Endodermal cell (in vitro differentiated cells): ENCODE measurements at regions not wholly inside any gene's neighbourhood (a gene's known extent, or its start where the extent isn't known, plus 50 kb on each side); places are given as distances from the start of the nearest gene placed in this dataset.

Experiments used
- DNase-seq: peaks from one replicate; pipeline ENCODE4 v3.0.0-alpha.2; 2017
- H3K27ac ChIP-seq: 2 replicates; pipeline ENCODE4 v1.5.1; 2013; ENCODE audit warnings: mild to moderate bottlenecking, low read depth, low read length, moderate library complexity
- H3K27me3 ChIP-seq: 2 replicates; pipeline ENCODE4 v1.6.1; 2013; ENCODE audit warnings: mild to moderate bottlenecking, low read length, moderate library complexity; ENCODE audit not compliant: insufficient read depth, control insufficient read depth, poor library complexity, severe bottlenecking
- H3K36me3 ChIP-seq: 2 replicates; pipeline ENCODE4 v1.7.0; 2013; ENCODE audit warnings: mild to moderate bottlenecking, low read length, moderate library complexity; ENCODE audit not compliant: control insufficient read depth, insufficient read depth
- H3K4me1 ChIP-seq: one replicate; pipeline ENCODE4 v1.7.0; 2013; ENCODE audit warnings: low read length; ENCODE audit not compliant: control insufficient read depth, insufficient read depth
- H3K4me3 ChIP-seq: 2 replicates; pipeline ENCODE4 v1.5.1; 2013; ENCODE audit warnings: mild to moderate bottlenecking, low read length, moderate library complexity
- H3K9ac ChIP-seq: 2 replicates; pipeline ENCODE4 v1.6.1; 2013; ENCODE audit warnings: mild to moderate bottlenecking, low read length, moderate library complexity; ENCODE audit not compliant: poor library complexity, severe bottlenecking; ENCODE audit errors: extremely low read depth
- H3K9me3 ChIP-seq: 2 replicates; pipeline ENCODE4 v1.6.1; 2013; ENCODE audit warnings: mild to moderate bottlenecking, low read length, moderate library complexity; ENCODE audit not compliant: control insufficient read depth
- H3K27ac Mint-ChIP-seq: 2 replicates; pipeline ENCODE4 v1.8.0; 2020; ENCODE audit warnings: mixed read lengths
- H3K27me3 Mint-ChIP-seq: 2 replicates; pipeline ENCODE4 v1.8.0; 2021; ENCODE audit warnings: mild to moderate bottlenecking, mixed read lengths; ENCODE audit not compliant: insufficient read depth
- H3K36me3 Mint-ChIP-seq: 2 replicates; pipeline ENCODE4 v1.8.0; 2020; ENCODE audit warnings: low read depth, mixed read lengths
- H3K4me1 Mint-ChIP-seq: 2 replicates; pipeline ENCODE4 v1.8.0; 2020; ENCODE audit warnings: mixed read lengths
- H3K4me3 Mint-ChIP-seq: 2 replicates; pipeline ENCODE4 v1.8.0; 2020; ENCODE audit warnings: mild to moderate bottlenecking, moderate library complexity, mixed read lengths
- H3K9me3 Mint-ChIP-seq: 2 replicates; pipeline ENCODE4 v1.8.0; 2020; ENCODE audit warnings: mild to moderate bottlenecking, mixed read lengths
- WGBS, 2 experiments: methylation state at CpG; one replicate each; pipeline versions ENCODE4 v1.1.5 to v1.1.7; 2013; ENCODE audit warnings: missing lambda C conversion rate in 2 of 2, mixed read lengths in 1 of 2; ENCODE audit not compliant: insufficient coverage in 1 of 2, insufficient read length in 1 of 2; 5-methylcytosine and 5-hydroxymethylcytosine counted together
- TF ChIP-seq, protein P1 (sequence below): fragments of 200-600 bp; sonication (generic); conservative IDR thresholded peaks from 2 replicates; pipeline ENCODE4 v1.5.0; 2021; ENCODE audit warnings: antibody characterized with exemption, mild to moderate bottlenecking

DNA sequence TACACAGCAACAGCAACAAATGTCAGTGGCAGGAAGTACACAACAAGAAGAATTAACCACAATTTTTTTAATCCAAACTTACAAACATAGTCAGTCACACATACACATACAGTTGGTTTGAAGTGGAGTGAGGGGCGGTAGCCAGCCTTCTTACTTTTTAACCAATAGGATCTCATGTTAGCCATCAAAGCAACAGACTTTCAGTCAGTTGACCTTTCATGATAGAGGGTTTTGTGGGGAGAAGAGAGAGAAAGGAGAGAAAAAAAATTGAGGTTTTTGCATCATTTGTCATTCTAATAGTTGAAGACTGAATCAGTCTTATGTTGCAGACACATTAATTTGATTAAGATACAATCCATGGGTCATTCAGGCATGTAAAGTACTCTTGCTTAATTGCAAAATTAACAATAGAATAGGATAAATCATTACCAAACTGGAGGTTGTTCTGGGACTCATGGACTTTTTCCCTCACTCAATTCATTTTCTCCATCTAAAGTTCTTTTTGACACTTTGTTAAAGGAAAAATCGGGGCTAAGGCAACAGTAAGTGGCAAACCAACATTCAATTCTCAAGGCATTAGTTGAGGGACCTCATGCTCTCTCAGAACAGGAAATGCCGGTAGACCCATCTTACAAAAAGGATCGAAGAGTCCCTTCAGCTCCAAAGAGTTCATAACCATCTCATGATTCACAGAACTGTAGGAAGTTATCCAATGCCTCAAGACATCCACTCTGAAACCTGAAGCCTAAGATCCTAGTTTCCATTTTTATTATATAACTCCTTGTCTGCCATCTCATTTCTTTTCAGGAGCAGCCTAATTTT lies 159.5 kb upstream of the LPP start:
- WGBS, 2 experiments = 92 to 100% methylated on average over 2 to 4 of the region's 4 CpGs
- no peak overlapping the region for H3K9ac ChIP-seq
- no peak for DNase-seq
- H3K27ac ChIP-seq = no peak overlapping the region
- TF ChIP-seq, protein P1, sequence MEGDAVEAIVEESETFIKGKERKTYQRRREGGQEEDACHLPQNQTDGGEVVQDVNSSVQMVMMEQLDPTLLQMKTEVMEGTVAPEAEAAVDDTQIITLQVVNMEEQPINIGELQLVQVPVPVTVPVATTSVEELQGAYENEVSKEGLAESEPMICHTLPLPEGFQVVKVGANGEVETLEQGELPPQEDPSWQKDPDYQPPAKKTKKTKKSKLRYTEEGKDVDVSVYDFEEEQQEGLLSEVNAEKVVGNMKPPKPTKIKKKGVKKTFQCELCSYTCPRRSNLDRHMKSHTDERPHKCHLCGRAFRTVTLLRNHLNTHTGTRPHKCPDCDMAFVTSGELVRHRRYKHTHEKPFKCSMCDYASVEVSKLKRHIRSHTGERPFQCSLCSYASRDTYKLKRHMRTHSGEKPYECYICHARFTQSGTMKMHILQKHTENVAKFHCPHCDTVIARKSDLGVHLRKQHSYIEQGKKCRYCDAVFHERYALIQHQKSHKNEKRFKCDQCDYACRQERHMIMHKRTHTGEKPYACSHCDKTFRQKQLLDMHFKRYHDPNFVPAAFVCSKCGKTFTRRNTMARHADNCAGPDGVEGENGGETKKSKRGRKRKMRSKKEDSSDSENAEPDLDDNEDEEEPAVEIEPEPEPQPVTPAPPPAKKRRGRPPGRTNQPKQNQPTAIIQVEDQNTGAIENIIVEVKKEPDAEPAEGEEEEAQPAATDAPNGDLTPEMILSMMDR = no peak
- H3K27ac Mint-ChIP-seq = no peak overlapping the region
- H3K4me1 ChIP-seq = peaks cover 3% of the 10 kb centered on the region
- H3K27me3 ChIP-seq = no peaks in the 10 kb centered on the region
- no peaks in the 10 kb centered on the region for H3K36me3 Mint-ChIP-seq
- H3K9me3 ChIP-seq = no peaks in the 10 kb centered on the region
- no peaks in the 10 kb centered on the region for H3K9me3 Mint-ChIP-seq
- H3K36me3 ChIP-seq = no peaks in the 10 kb centered on the region
- H3K4me3 Mint-ChIP-seq = no peak overlapping the region
- no peak overlapping the region for H3K4me3 ChIP-seq
- peaks cover 8% of the 10 kb centered on the region for H3K27me3 Mint-ChIP-seq
- H3K4me1 Mint-ChIP-seq = peaks cover 18% of the 10 kb centered on the region

DNA sequence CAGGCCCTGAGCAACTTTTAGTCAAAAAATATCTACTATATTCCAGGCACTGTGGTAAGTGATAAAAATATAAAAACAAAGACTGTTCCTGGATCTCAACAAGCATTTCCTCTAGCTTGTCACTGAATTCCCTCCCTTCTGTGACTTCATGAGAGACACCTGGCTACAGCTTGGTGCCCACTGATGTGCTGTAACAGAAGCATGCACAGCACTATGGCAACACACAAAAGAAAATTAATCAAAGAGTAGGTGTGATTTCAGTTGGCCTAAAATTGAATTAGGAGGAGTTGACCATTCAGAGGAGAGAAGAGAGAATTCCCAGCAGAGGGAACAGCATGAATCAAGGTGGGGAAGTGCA lies 158.9 kb upstream of the LPP start:
- Histone ChIP-seq H3K9ac (no peak overlapping the region), H3K27ac (no peak overlapping the region), H3K4me3 (no peak overlapping the region), H3K27me3 (no peaks in the 10 kb centered on the region), H3K36me3 (no peaks in the 10 kb centered on the region), H3K9me3 (no peaks in the 10 kb centered on the region), H3K4me1 (no peaks in the 10 kb centered on the region)
- no peak overlapping the region for H3K4me3 Mint-ChIP-seq
- H3K27ac Mint-ChIP-seq = no peak overlapping the region
- TF ChIP-seq, protein P1 = no peak
- no peaks in the 10 kb centered on the region for H3K36me3 Mint-ChIP-seq
- H3K27me3 Mint-ChIP-seq = peaks cover 8% of the 10 kb centered on the region
- H3K9me3 Mint-ChIP-seq = no peaks in the 10 kb centered on the region
- H3K4me1 Mint-ChIP-seq = peaks cover 13% of the 10 kb centered on the region
- no peak for DNase-seq

DNA sequence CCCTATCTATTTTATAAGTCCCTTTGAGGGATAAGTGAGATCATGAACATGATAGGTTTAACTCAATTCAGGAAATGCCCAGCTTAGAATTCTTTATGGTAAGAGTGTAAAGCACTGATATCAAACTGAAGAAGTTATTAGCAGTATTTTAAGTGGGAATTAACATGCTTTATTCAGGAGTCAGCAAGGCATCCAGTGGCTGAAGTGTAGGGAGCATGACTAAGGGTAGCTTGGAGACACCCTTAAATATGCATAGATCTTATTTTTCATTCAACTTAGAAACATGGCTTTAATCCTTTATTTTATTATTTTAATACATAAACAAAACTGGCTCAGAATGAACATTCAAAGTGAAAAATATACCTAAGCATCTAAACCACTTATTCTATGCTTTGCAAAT lies 158.3 kb upstream of the LPP start:
- H3K4me1 Mint-ChIP-seq = peaks cover 10% of the 10 kb centered on the region
- TF ChIP-seq, protein P1 = no peak

More for the DNA sequence above, 158.3 kb upstream of the LPP start:
- no peaks in the 10 kb centered on the region for H3K9me3 Mint-ChIP-seq
- H3K27ac Mint-ChIP-seq = no peak overlapping the region
- H3K36me3 Mint-ChIP-seq = no peaks in the 10 kb centered on the region
- Histone ChIP-seq H3K27ac (no peak overlapping the region), H3K36me3 (no peaks in the 10 kb centered on the region), H3K4me1 (no peaks in the 10 kb centered on the region), H3K27me3 (no peaks in the 10 kb centered on the region), H3K4me3 (no peak overlapping the region), H3K9me3 (no peaks in the 10 kb centered on the region), H3K9ac (no peak overlapping the region)
- H3K27me3 Mint-ChIP-seq = peaks cover 8% of the 10 kb centered on the region
- DNase-seq = no peak
- H3K4me3 Mint-ChIP-seq = no peak overlapping the region
